ENCODE measurements at regions not wholly inside any gene's neighbourhood (a gene's known extent, or its start where the extent isn't known, plus 50 kb on each side); places are given as distances from the start of the nearest gene placed in this dataset.

- Mint-ChIP-seq H3K27ac (no peak overlapping the region), H3K36me3 (no peaks in the 10 kb centered on the region), H3K9me3 (peaks cover 4% of the 10 kb centered on the region), H3K4me3 (no peak overlapping the region), H3K4me1 (peaks cover 14% of the 10 kb centered on the region), H3K27me3 (ENCODE audit: low read depth) (peaks cover 2% of the 10 kb centered on the region)
- TF ChIP-seq, protein P1, sequence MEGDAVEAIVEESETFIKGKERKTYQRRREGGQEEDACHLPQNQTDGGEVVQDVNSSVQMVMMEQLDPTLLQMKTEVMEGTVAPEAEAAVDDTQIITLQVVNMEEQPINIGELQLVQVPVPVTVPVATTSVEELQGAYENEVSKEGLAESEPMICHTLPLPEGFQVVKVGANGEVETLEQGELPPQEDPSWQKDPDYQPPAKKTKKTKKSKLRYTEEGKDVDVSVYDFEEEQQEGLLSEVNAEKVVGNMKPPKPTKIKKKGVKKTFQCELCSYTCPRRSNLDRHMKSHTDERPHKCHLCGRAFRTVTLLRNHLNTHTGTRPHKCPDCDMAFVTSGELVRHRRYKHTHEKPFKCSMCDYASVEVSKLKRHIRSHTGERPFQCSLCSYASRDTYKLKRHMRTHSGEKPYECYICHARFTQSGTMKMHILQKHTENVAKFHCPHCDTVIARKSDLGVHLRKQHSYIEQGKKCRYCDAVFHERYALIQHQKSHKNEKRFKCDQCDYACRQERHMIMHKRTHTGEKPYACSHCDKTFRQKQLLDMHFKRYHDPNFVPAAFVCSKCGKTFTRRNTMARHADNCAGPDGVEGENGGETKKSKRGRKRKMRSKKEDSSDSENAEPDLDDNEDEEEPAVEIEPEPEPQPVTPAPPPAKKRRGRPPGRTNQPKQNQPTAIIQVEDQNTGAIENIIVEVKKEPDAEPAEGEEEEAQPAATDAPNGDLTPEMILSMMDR (IDR thresholded peaks at IDR 0.05; ENCODE audit: unreplicated experiment), result no peak
- DNase-seq (ENCODE audit: low spot score in 2 of 2, unreplicated experiment in 2 of 2), result no peak
These were observed 478.4 kb upstream of the GOT2 start for GRCh38 chr16:59212492-59213024.

- Mint-ChIP-seq H3K9me3 (no peaks in the 10 kb centered on the region), H3K27me3 (ENCODE audit: low read depth) (peaks cover 2% of the 10 kb centered on the region), H3K4me3 (no peak overlapping the region), H3K4me1 (peaks cover 14% of the 10 kb centered on the region), H3K27ac (peak overlapping the region; percentile 67), H3K36me3 (no peaks in the 10 kb centered on the region)
- no peak for DNase-seq (ENCODE audit: low spot score in 2 of 2, unreplicated experiment in 2 of 2)
- TF ChIP-seq, protein P1 (IDR thresholded peaks at IDR 0.05; ENCODE audit: unreplicated experiment), result no peak
These were observed 476.9 kb upstream of the GOT2 start for GRCh38 chr16:59210955-59211541.

DNA sequence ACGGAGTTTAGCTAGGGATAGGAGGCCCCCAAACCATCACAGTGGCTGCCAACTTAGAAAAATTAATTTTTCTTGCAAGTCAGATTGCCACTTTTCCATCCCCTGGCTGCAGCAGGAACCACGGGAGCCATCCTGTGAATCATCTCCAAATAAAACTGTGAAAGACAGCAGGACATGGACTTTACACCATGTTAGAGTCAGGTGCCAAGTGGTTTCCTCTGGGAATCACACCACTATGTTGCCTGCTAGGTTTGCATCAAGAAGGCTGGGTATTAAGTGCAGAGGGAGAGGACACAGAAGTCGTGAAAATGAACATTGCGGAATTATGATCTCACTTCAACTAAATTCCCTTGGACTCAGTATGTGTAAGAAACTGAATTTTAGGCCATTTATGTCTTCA, 471.3 kb upstream of the GOT2 start:
- Mint-ChIP-seq H3K27me3 (ENCODE audit: low read depth) (peaks cover 11% of the 10 kb centered on the region), H3K9me3 (no peaks in the 10 kb centered on the region), H3K27ac (no peak overlapping the region), H3K36me3 (no peaks in the 10 kb centered on the region), H3K4me3 (no peak overlapping the region), H3K4me1 (no peaks in the 10 kb centered on the region)
- no peak for DNase-seq (ENCODE audit: low spot score in 2 of 2, unreplicated experiment in 2 of 2)
- TF ChIP-seq, protein P1 (IDR thresholded peaks at IDR 0.05; ENCODE audit: unreplicated experiment), result no peak

- no peaks in the 10 kb centered on the region for H3K4me1 Mint-ChIP-seq
- no peak overlapping the region for H3K4me3 Mint-ChIP-seq
- no peaks in the 10 kb centered on the region for H3K36me3 Mint-ChIP-seq
- TF ChIP-seq, protein P1 (IDR thresholded peaks at IDR 0.05; ENCODE audit: unreplicated experiment), result no peak
- no peak overlapping the region for H3K27ac Mint-ChIP-seq
- no peaks in the 10 kb centered on the region for H3K9me3 Mint-ChIP-seq
- peaks cover 13% of the 10 kb centered on the region for H3K27me3 Mint-ChIP-seq (ENCODE audit: low read depth)
- DNase-seq (ENCODE audit: low spot score in 2 of 2, unreplicated experiment in 2 of 2), result no peak
These were observed 470.5 kb upstream of the GOT2 start for GRCh38 chr16:59204589-59204988.

- Mint-ChIP-seq H3K27me3 (ENCODE audit: low read depth) (peaks cover 16% of the 10 kb centered on the region), H3K4me1 (no peaks in the 10 kb centered on the region), H3K4me3 (no peak overlapping the region), H3K27ac (no peak overlapping the region), H3K36me3 (no peaks in the 10 kb centered on the region), H3K9me3 (no peaks in the 10 kb centered on the region)
- DNase-seq (ENCODE audit: low spot score in 2 of 2, unreplicated experiment in 2 of 2), result no peak
- TF ChIP-seq, protein P1 (IDR thresholded peaks at IDR 0.05; ENCODE audit: unreplicated experiment), result no peak
These were observed 468.2 kb upstream of the GOT2 start for GRCh38 chr16:59202233-59202862.
